GM23338 (cell line): ENCODE measurements at regions not wholly inside any gene's neighbourhood (a gene's known extent, or its start where the extent isn't known, plus 50 kb on each side); places are given as distances from the start of the nearest gene placed in this dataset.
"Not testable (repeated sequence)": the region's sequence is repeated elsewhere in the genome, so short reads cannot be mapped to it uniquely, and the experiment has no call there.

Experiments used
- ATAC-seq: fragments of 200-7000 bp; cut with Tn5 transposase; 3 replicates; pipeline ENCODE4 v1.9.1; 2020
- DNase-seq: peaks from one replicate; pipeline ENCODE4 v3.0.0-alpha.2; 2015; ENCODE audit warnings: low spot score
- H2AFZ ChIP-seq: fragments of 200-600 bp; sonication (generic); 2 replicates; pipeline ENCODE4 v1.8.0; 2016; ENCODE audit warnings: antibody characterized with exemption, mild to moderate bottlenecking, moderate library complexity
- H3F3A ChIP-seq: fragments of 200-600 bp; sonication (generic); replicated peaks from 2 replicates; pipeline ENCODE4 v1.8.0; 2017; ENCODE audit warnings: antibody characterized with exemption, mixed run types, low read depth
- H3K27ac ChIP-seq: fragments of 200-600 bp; sonication (generic); 2 replicates; pipeline ENCODE4 v1.6.1; 2016; ENCODE audit warnings: low read depth
- H3K27me3 ChIP-seq: fragments of 200-600 bp; sonication (generic); 2 replicates; pipeline ENCODE4 v1.8.0; 2016; ENCODE audit warnings: mild to moderate bottlenecking, mixed run types, moderate library complexity; ENCODE audit not compliant: insufficient read depth
- H3K36me3 ChIP-seq: fragments of 200-600 bp; sonication (generic); 2 replicates; pipeline ENCODE4 v1.8.0; 2016; ENCODE audit warnings: mild to moderate bottlenecking; ENCODE audit not compliant: insufficient read depth
- H3K4me1 ChIP-seq: fragments of 200-600 bp; sonication (generic); 2 replicates; pipeline ENCODE4 v1.8.0; 2016; ENCODE audit warnings: mild to moderate bottlenecking, moderate library complexity; ENCODE audit not compliant: insufficient read depth
- H3K4me2 ChIP-seq: fragments of 200-600 bp; sonication (generic); 2 replicates; pipeline ENCODE4 v1.7.1; 2017; ENCODE audit warnings: mixed run types
- H3K4me3 ChIP-seq: fragments of 200-600 bp; sonication (generic); 2 replicates; pipeline ENCODE4 v1.6.1; 2016; ENCODE audit warnings: mixed run types
- H3K79me2 ChIP-seq: fragments of 200-600 bp; sonication (generic); replicated peaks from 2 replicates; pipeline ENCODE4 v1.8.0; 2017; ENCODE audit warnings: mild to moderate bottlenecking; ENCODE audit not compliant: insufficient read depth
- H3K9me2 ChIP-seq: fragments of 200-600 bp; sonication (generic); 2 replicates; pipeline ENCODE4 v1.8.0; 2017; ENCODE audit not compliant: insufficient read depth
- H4K20me1 ChIP-seq: fragments of 200-600 bp; sonication (generic); replicated peaks from 2 replicates; pipeline ENCODE4 v1.8.0; 2017; ENCODE audit warnings: mild to moderate bottlenecking; ENCODE audit not compliant: insufficient read depth
- H3K27ac Mint-ChIP-seq: 2 replicates; pipeline ENCODE4 v1.8.0; 2020; ENCODE audit warnings: inconsistent platforms, mild to moderate bottlenecking, moderate library complexity, mixed read lengths
- H3K27me3 Mint-ChIP-seq: 3 replicates; pipeline ENCODE4 v1.8.0; 2022; ENCODE audit warnings: low read depth, mild to moderate bottlenecking, moderate library complexity, mixed read lengths, inconsistent platforms; ENCODE audit not compliant: insufficient read depth, poor library complexity
- H3K36me3 Mint-ChIP-seq: 3 replicates; pipeline ENCODE4 v1.8.0; 2021; ENCODE audit warnings: low read depth, mild to moderate bottlenecking, inconsistent platforms, moderate library complexity, mixed read lengths
- H3K4me1 Mint-ChIP-seq: 3 replicates; pipeline ENCODE4 v1.8.0; 2020; ENCODE audit warnings: mild to moderate bottlenecking, inconsistent platforms, mixed read lengths
- H3K4me3 Mint-ChIP-seq: 3 replicates; pipeline ENCODE4 v1.8.0; 2021; ENCODE audit warnings: moderate library complexity, mild to moderate bottlenecking, inconsistent platforms, mixed read lengths
- H3K9me3 Mint-ChIP-seq: 3 replicates; pipeline ENCODE4 v1.8.0; 2020; ENCODE audit warnings: moderate library complexity, mild to moderate bottlenecking, inconsistent platforms, mixed read lengths
- CREB1 ChIP-seq: fragments of 250-450 bp; sonication (Bioruptor Pico); IDR thresholded peaks from 2 replicates; pipeline ENCODE4 v1.5.0; 2020; ENCODE audit warnings: low read depth, mild to moderate bottlenecking, moderate library complexity
- EZH2 ChIP-seq: fragments of 200-600 bp; sonication (generic); IDR thresholded peaks from one replicate; pipeline ENCODE4 v1.8.0; 2017; ENCODE audit warnings: antibody characterized with exemption, mild to moderate bottlenecking, low read depth; ENCODE audit not compliant: unreplicated experiment
- JUNB ChIP-seq: IDR thresholded peaks from one replicate; pipeline ENCODE4 v1.6.1; 2016; ENCODE audit warnings: antibody characterized with exemption; ENCODE audit not compliant: unreplicated experiment
- NANOG ChIP-seq: IDR thresholded peaks from 2 replicates; pipeline ENCODE4 v1.6.1; 2016; ENCODE audit warnings: antibody characterized with exemption, borderline replicate concordance
- POLR2AphosphoS5 ChIP-seq: IDR thresholded peaks from 2 replicates; pipeline ENCODE4 v1.6.1; 2016; ENCODE audit warnings: antibody characterized with exemption, low read depth
- STAT1 ChIP-seq: IDR thresholded peaks from one replicate; pipeline ENCODE4 v1.6.1; 2016; ENCODE audit warnings: antibody characterized with exemption; ENCODE audit not compliant: unreplicated experiment
- ZNF114 ChIP-seq: fragments of 250-450 bp; sonication (Bioruptor Pico); IDR thresholded peaks from 2 replicates; pipeline ENCODE4 v1.5.0; 2020; ENCODE audit warnings: mild to moderate bottlenecking, moderate library complexity
- TF ChIP-seq, protein P1 (sequence below): IDR thresholded peaks from 2 replicates; pipeline ENCODE4 v1.6.1; 2016; ENCODE audit warnings: antibody characterized with exemption
- TF ChIP-seq, protein P2 (sequence below), 2 experiments: fragments of 200-600 bp in 1 of 2; sonication (generic) in 1 of 2; conservative IDR thresholded peaks; 2 replicates each; pipeline versions ENCODE4 v1.5.1 to v1.6.1; 2016 to 2017; ENCODE audit warnings: antibody characterized with exemption in 2 of 2, low read depth in 2 of 2, mild to moderate bottlenecking in 2 of 2, moderate library complexity in 1 of 2

- TF ChIP-seq, protein P1, sequence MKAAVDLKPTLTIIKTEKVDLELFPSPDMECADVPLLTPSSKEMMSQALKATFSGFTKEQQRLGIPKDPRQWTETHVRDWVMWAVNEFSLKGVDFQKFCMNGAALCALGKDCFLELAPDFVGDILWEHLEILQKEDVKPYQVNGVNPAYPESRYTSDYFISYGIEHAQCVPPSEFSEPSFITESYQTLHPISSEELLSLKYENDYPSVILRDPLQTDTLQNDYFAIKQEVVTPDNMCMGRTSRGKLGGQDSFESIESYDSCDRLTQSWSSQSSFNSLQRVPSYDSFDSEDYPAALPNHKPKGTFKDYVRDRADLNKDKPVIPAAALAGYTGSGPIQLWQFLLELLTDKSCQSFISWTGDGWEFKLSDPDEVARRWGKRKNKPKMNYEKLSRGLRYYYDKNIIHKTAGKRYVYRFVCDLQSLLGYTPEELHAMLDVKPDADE: no peak
- no peak for TF ChIP-seq STAT1
- TF ChIP-seq CREB1: no peak
- TF ChIP-seq POLR2AphosphoS5: no peak
- no peak for TF ChIP-seq JUNB
- no peak for TF ChIP-seq EZH2
- TF ChIP-seq ZNF114 (CRISPR knock-in tag): no peak
Measured at GRCh38 chr12:42027546-42027945, 117.1 kb downstream of the GXYLT1 start (continued).

DNA sequence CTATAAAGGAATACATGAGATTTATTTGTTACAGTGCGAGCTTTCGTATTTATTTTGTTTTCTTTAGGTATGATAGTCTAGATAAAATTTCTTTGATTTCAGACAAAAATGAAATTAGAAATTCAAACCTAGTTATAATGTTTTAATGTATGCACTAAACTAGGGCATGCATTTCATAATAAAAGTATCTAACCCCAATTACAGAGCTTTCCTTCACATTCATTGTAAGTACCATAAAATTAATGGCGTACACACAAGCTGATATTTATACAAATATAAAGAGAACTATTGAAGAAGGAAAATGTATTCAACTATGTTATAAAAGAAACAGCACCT is 120.2 kb downstream of the GXYLT1 start:
- no peaks in the 10 kb centered on the region for H3K9me2 ChIP-seq
- no peak overlapping the region for H2AFZ ChIP-seq
- H3K27ac ChIP-seq: no peak overlapping the region
- H3K27ac Mint-ChIP-seq: no peak overlapping the region
- no peaks in the 10 kb centered on the region; the same call in 2 of the 3 replicates for H3K9me3 Mint-ChIP-seq
- no peak overlapping the region for H3K4me2 ChIP-seq
- H3K4me1 ChIP-seq: no peaks in the 10 kb centered on the region
- no peak for TF ChIP-seq STAT1
- H4K20me1 ChIP-seq: no peaks in the 10 kb centered on the region
- H3K27me3 Mint-ChIP-seq: peaks cover 8% of the 10 kb centered on the region
- no peaks in the 10 kb centered on the region for H3F3A ChIP-seq
- peaks cover 5% of the 10 kb centered on the region; the same call in 1 of the 2 replicates for H3K27me3 ChIP-seq
- H3K4me3 ChIP-seq: no peak overlapping the region
- no peak for ATAC-seq
- H3K4me1 Mint-ChIP-seq: peaks cover 8% of the 10 kb centered on the region; the same call in 2 of the 3 replicates
- DNase-seq: no peak
- no peak overlapping the region for H3K4me3 Mint-ChIP-seq
- H3K36me3 ChIP-seq: no peaks in the 10 kb centered on the region
- H3K79me2 ChIP-seq: no peaks in the 10 kb centered on the region
- no peaks in the 10 kb centered on the region for H3K36me3 Mint-ChIP-seq

DNA sequence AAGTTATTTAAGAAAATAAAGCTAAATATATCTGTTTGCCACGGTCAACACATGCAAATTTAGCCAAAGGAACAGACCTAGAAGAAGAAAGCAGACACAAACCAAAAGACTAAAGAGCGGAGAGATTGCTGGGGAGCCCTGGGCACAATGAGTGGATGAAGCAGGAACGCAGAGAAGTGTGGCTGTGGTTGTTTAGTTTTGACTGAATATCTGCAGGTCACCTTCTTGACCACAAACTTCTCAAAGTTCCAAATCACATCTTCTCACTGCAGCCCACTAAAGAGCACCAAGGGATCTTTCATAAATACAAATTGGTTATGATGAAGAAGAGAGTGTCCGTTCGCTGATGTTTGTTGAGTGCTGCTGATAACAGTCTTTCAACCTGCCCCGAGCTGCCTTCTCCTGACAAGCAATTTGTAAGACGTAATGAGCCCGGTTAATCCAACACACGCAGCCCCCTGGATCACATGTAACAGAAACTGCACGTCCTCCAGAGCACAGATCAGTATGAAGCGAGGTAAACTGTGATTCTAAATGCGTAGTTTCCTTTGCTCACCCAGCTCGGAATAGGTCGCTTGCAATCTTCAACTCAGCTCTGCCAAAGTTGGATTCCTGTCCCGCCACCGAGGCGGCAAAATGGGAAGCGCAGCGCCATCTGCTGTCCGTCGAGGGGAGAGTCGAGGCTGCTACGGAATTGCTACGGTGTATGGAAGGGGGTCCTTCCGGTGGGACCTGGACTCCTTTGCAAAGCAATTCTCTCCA is 120.8 kb downstream of the GXYLT1 start:
- Histone ChIP-seq H3K27ac (no peak overlapping the region), H3K9me2 (no peaks in the 10 kb centered on the region), H3K36me3 (no peaks in the 10 kb centered on the region), H3K4me1 (no peaks in the 10 kb centered on the region), H3K4me2 (peak overlapping the region; percentile 36; the same call in 1 of the 2 replicates), H3K4me3 (no peak overlapping the region), H4K20me1 (no peaks in the 10 kb centered on the region), H2AFZ (peak overlapping the region; percentile 89), H3K79me2 (no peaks in the 10 kb centered on the region), H3K27me3 (peaks cover 5% of the 10 kb centered on the region; the same call in 1 of the 2 replicates), H3F3A (no peaks in the 10 kb centered on the region)
- H3K27me3 Mint-ChIP-seq: peaks cover 13% of the 10 kb centered on the region
- H3K27ac Mint-ChIP-seq: no peak overlapping the region
- TF ChIP-seq JUNB: no peak
- TF ChIP-seq NANOG: no peak
- TF ChIP-seq, protein P2, sequence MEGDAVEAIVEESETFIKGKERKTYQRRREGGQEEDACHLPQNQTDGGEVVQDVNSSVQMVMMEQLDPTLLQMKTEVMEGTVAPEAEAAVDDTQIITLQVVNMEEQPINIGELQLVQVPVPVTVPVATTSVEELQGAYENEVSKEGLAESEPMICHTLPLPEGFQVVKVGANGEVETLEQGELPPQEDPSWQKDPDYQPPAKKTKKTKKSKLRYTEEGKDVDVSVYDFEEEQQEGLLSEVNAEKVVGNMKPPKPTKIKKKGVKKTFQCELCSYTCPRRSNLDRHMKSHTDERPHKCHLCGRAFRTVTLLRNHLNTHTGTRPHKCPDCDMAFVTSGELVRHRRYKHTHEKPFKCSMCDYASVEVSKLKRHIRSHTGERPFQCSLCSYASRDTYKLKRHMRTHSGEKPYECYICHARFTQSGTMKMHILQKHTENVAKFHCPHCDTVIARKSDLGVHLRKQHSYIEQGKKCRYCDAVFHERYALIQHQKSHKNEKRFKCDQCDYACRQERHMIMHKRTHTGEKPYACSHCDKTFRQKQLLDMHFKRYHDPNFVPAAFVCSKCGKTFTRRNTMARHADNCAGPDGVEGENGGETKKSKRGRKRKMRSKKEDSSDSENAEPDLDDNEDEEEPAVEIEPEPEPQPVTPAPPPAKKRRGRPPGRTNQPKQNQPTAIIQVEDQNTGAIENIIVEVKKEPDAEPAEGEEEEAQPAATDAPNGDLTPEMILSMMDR (conservative IDR thresholded peaks at IDR 0.05; ENCODE audit: low read depth in 2 of 2): peak; percentile 91 to 97
- ATAC-seq (peak; percentile 98), DNase-seq (peak; percentile 82)
- H3K4me1 Mint-ChIP-seq: peaks cover 8% of the 10 kb centered on the region; the same call in 2 of the 3 replicates
- H3K9me3 Mint-ChIP-seq: no peaks in the 10 kb centered on the region; the same call in 2 of the 3 replicates
- no peaks in the 10 kb centered on the region for H3K36me3 Mint-ChIP-seq
- peak overlapping the region; percentile 30; the same call in 2 of the 3 replicates for H3K4me3 Mint-ChIP-seq

DNA sequence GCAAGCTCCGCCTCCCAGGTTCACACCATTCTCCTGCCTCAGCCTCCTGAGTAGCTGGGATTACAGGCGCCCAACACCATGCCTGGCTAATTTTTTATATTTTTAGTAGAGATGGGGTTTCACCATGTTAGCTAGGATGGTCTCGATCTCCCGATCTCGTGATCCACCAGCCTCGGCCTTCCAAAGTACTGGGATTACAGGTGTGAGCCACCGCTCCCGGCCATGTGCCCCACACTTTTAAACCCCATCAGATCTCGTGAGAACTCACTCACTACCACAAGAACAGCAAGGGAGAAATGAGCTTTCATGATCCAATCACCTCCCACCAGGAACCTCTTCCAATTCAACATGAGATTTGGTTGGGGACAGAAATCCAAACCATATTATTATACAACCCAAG is 122.7 kb downstream of the GXYLT1 start:
- H3K27me3 ChIP-seq, H3K4me3 Mint-ChIP-seq: not testable (repeated sequence)

More for the DNA sequence above, 122.7 kb downstream of the GXYLT1 start:
- not testable (repeated sequence) for H3K9me2 ChIP-seq, H3K9me3 Mint-ChIP-seq, H3K4me1 ChIP-seq, H3K36me3 Mint-ChIP-seq, DNase-seq, ATAC-seq, H3K27ac Mint-ChIP-seq, H3K4me1 Mint-ChIP-seq, H3K27ac ChIP-seq, H3K36me3 ChIP-seq, H2AFZ ChIP-seq, H3K79me2 ChIP-seq, H3F3A ChIP-seq, H4K20me1 ChIP-seq, H3K4me2 ChIP-seq, H3K4me3 ChIP-seq
- H3K27me3 Mint-ChIP-seq: peaks cover 16% of the 10 kb centered on the region
